Nucleus accumbens (tissue), 56 donors: ENCODE measurements at regions not wholly inside any gene's neighbourhood (a gene's known extent, or its start where the extent isn't known, plus 50 kb on each side); places are given as distances from the start of the nearest gene placed in this dataset.
"Not testable (repeated sequence)": the region's sequence is repeated elsewhere in the genome, so short reads cannot be mapped to it uniquely, and the experiment has no call there.

ENCODE experiments used
- DNase-seq, 56 donors: peaks; one replicate each; lab custom pipeline; 2025; lab: John Stamatoyannopoulos, UW

GRCh38 chr11:71638801-71639519 is 56.3 kb upstream of the KRTAP5-11 start:
- peak in 31 of 56 donors; percentile 2 to 60 (median 11) for DNase-seq

- not testable (repeated sequence) for DNase-seq
Measured at GRCh38 chr11:71639520-71639849, 56.8 kb upstream of the KRTAP5-11 start.

- not testable (repeated sequence) for DNase-seq
Measured at GRCh38 chr11:71639916-71640315, 57.2 kb upstream of the KRTAP5-11 start.

GRCh38 chr11:71647078-71647477 is 64.4 kb upstream of the KRTAP5-11 start:
- DNase-seq: not testable (repeated sequence)

GRCh38 chr11:71652998-71653397 is 70.3 kb upstream of the KRTAP5-11 start:
- not testable (repeated sequence) for DNase-seq

GRCh38 chr11:71654423-71654822 is 71.7 kb upstream of the KRTAP5-11 start:
- DNase-seq: not testable (repeated sequence)

GRCh38 chr11:71655041-71655440 is 72.4 kb upstream of the KRTAP5-11 start:
- not testable (repeated sequence) for DNase-seq

- DNase-seq: not testable (repeated sequence)
Measured at GRCh38 chr11:71656513-71656912, 73.8 kb upstream of the KRTAP5-11 start.

- DNase-seq: peak in 1 of 56 donors; percentile 5
Measured at GRCh38 chr11:71664941-71665340, 82.3 kb upstream of the KRTAP5-11 start.

GRCh38 chr11:71698110-71698509 is 115.4 kb upstream of the KRTAP5-11 start:
- not testable (repeated sequence) for DNase-seq

GRCh38 chr11:71698961-71699360 is 116.3 kb upstream of the KRTAP5-11 start:
- DNase-seq: not testable (repeated sequence)

GRCh38 chr11:71701435-71702291 is 119.0 kb upstream of the KRTAP5-11 start:
- not testable (repeated sequence) for DNase-seq

- DNase-seq: not testable (repeated sequence)
Measured at GRCh38 chr11:71705086-71705737, 122.5 kb upstream of the KRTAP5-11 start.

- DNase-seq: not testable (repeated sequence)
Measured at GRCh38 chr11:71705738-71706432, 123.2 kb upstream of the KRTAP5-11 start.

GRCh38 chr11:71707083-71707482 is 124.4 kb upstream of the KRTAP5-11 start:
- not testable (repeated sequence) for DNase-seq

- DNase-seq: not testable (repeated sequence)
Measured at GRCh38 chr11:71709541-71709940, 123.5 kb upstream of the DEFB108B start.

GRCh38 chr11:71710171-71710671 is 122.8 kb upstream of the DEFB108B start:
- peak in 2 of 56 donors; percentile 2 to 7 for DNase-seq

- DNase-seq: not testable (repeated sequence)
Measured at GRCh38 chr11:71710701-71711385, 122.2 kb upstream of the DEFB108B start.

GRCh38 chr11:71712350-71712749 is 120.7 kb upstream of the DEFB108B start:
- DNase-seq: not testable (repeated sequence)
